ENCODE measurements at regions not wholly inside any gene's neighbourhood (a gene's known extent, or its start where the extent isn't known, plus 50 kb on each side); places are given as distances from the start of the nearest gene placed in this dataset.

GRCh38 chr7:68009716-68010115, 1013.1 kb downstream of the TYW1 start:
- Histone ChIP-seq H3K4me3 (ENCODE audit: insufficient read depth, low read depth, low read length) (no peak overlapping the region), H3K27me3 (ENCODE audit: control insufficient read depth, insufficient read depth, low read length) (no peaks in the 10 kb centered on the region)
- no peak for DNase-seq

GRCh38 chr7:68014031-68014736, 1017.6 kb downstream of the TYW1 start:
- Histone ChIP-seq H3K4me3 (ENCODE audit: insufficient read depth, low read depth, low read length) (no peak overlapping the region), H3K27me3 (ENCODE audit: control insufficient read depth, insufficient read depth, low read length) (peaks cover 7% of the 10 kb centered on the region), H3K36me3 (replicated peaks; ENCODE audit: control insufficient read depth, insufficient read depth, low read length) (no peaks in the 10 kb centered on the region)
- no peak for DNase-seq

More at GRCh38 chr7:68009716-68010115, 1013.1 kb downstream of the TYW1 start:
- no peaks in the 10 kb centered on the region for H3K36me3 ChIP-seq (replicated peaks; ENCODE audit: control insufficient read depth, insufficient read depth, low read length)

- Histone ChIP-seq H3K36me3 (replicated peaks; ENCODE audit: control insufficient read depth, insufficient read depth, low read length) (no peaks in the 10 kb centered on the region), H3K4me3 (ENCODE audit: insufficient read depth, low read depth, low read length) (no peak overlapping the region), H3K27me3 (ENCODE audit: control insufficient read depth, insufficient read depth, low read length) (peaks cover 7% of the 10 kb centered on the region)
- DNase-seq: peak; percentile 14
These were observed 1018.7 kb downstream of the TYW1 start for GRCh38 chr7:68015122-68015977.

- H3K27me3 ChIP-seq (ENCODE audit: control insufficient read depth, insufficient read depth, low read length): peaks cover 7% of the 10 kb centered on the region
- H3K4me3 ChIP-seq (ENCODE audit: insufficient read depth, low read depth, low read length): no peak overlapping the region
- no peaks in the 10 kb centered on the region for H3K36me3 ChIP-seq (replicated peaks; ENCODE audit: control insufficient read depth, insufficient read depth, low read length)
- DNase-seq: no peak
These were observed 1019.4 kb downstream of the TYW1 start for GRCh38 chr7:68015978-68016532.

- Histone ChIP-seq H3K36me3 (replicated peaks; ENCODE audit: control insufficient read depth, insufficient read depth, low read length) (no peaks in the 10 kb centered on the region), H3K27me3 (ENCODE audit: control insufficient read depth, insufficient read depth, low read length) (peaks cover 7% of the 10 kb centered on the region), H3K4me3 (ENCODE audit: insufficient read depth, low read depth, low read length) (no peak overlapping the region)
- DNase-seq: no peak
These were observed 1023.5 kb downstream of the TYW1 start for GRCh38 chr7:68020102-68020501.

GRCh38 chr7:68025369-68025768, 1028.7 kb downstream of the TYW1 start:
- H3K27me3 ChIP-seq (ENCODE audit: control insufficient read depth, insufficient read depth, low read length): no peaks in the 10 kb centered on the region
- no peaks in the 10 kb centered on the region for H3K36me3 ChIP-seq (replicated peaks; ENCODE audit: control insufficient read depth, insufficient read depth, low read length)
- H3K4me3 ChIP-seq (ENCODE audit: insufficient read depth, low read depth, low read length): no peak overlapping the region
- DNase-seq: no peak

GRCh38 chr7:68030530-68030929, 1033.9 kb downstream of the TYW1 start:
- DNase-seq: no peak
- Histone ChIP-seq H3K4me3 (ENCODE audit: insufficient read depth, low read depth, low read length) (no peak overlapping the region), H3K36me3 (replicated peaks; ENCODE audit: control insufficient read depth, insufficient read depth, low read length) (no peaks in the 10 kb centered on the region), H3K27me3 (ENCODE audit: control insufficient read depth, insufficient read depth, low read length) (no peaks in the 10 kb centered on the region)

- H3K36me3 ChIP-seq (replicated peaks; ENCODE audit: control insufficient read depth, insufficient read depth, low read length): no peaks in the 10 kb centered on the region
- no peak for DNase-seq
- H3K27me3 ChIP-seq (ENCODE audit: control insufficient read depth, insufficient read depth, low read length): no peaks in the 10 kb centered on the region
- no peak overlapping the region for H3K4me3 ChIP-seq (ENCODE audit: insufficient read depth, low read depth, low read length)
These were observed 1034.7 kb downstream of the TYW1 start for GRCh38 chr7:68031180-68031943.

GRCh38 chr7:68038621-68039314, 1042.1 kb downstream of the TYW1 start:
- Histone ChIP-seq H3K4me3 (ENCODE audit: insufficient read depth, low read depth, low read length) (no peak overlapping the region), H3K27me3 (ENCODE audit: control insufficient read depth, insufficient read depth, low read length) (no peaks in the 10 kb centered on the region), H3K36me3 (replicated peaks; ENCODE audit: control insufficient read depth, insufficient read depth, low read length) (no peaks in the 10 kb centered on the region)
- DNase-seq: no peak

- Histone ChIP-seq H3K4me3 (ENCODE audit: insufficient read depth, low read depth, low read length) (no peak overlapping the region), H3K27me3 (ENCODE audit: control insufficient read depth, insufficient read depth, low read length) (no peaks in the 10 kb centered on the region), H3K36me3 (replicated peaks; ENCODE audit: control insufficient read depth, insufficient read depth, low read length) (no peaks in the 10 kb centered on the region)
- DNase-seq: no peak
These were observed 1044.9 kb downstream of the TYW1 start for GRCh38 chr7:68041554-68041953.

GRCh38 chr7:68043546-68043945, 1046.9 kb downstream of the TYW1 start:
- DNase-seq: no peak
- Histone ChIP-seq H3K4me3 (ENCODE audit: insufficient read depth, low read depth, low read length) (no peak overlapping the region), H3K36me3 (replicated peaks; ENCODE audit: control insufficient read depth, insufficient read depth, low read length) (no peaks in the 10 kb centered on the region), H3K27me3 (ENCODE audit: control insufficient read depth, insufficient read depth, low read length) (no peaks in the 10 kb centered on the region)

- Histone ChIP-seq H3K36me3 (replicated peaks; ENCODE audit: control insufficient read depth, insufficient read depth, low read length) (no peaks in the 10 kb centered on the region), H3K4me3 (ENCODE audit: insufficient read depth, low read depth, low read length) (no peak overlapping the region), H3K27me3 (ENCODE audit: control insufficient read depth, insufficient read depth, low read length) (no peaks in the 10 kb centered on the region)
- DNase-seq: no peak
These were observed 1054.0 kb downstream of the TYW1 start for GRCh38 chr7:68050627-68051026.

GRCh38 chr7:68058014-68058413, 1061.4 kb downstream of the TYW1 start:
- H3K27me3 ChIP-seq (ENCODE audit: control insufficient read depth, insufficient read depth, low read length): no peaks in the 10 kb centered on the region
- no peaks in the 10 kb centered on the region for H3K36me3 ChIP-seq (replicated peaks; ENCODE audit: control insufficient read depth, insufficient read depth, low read length)
- no peak overlapping the region for H3K4me3 ChIP-seq (ENCODE audit: insufficient read depth, low read depth, low read length)
- DNase-seq: no peak

GRCh38 chr7:68063171-68063570, 1066.5 kb downstream of the TYW1 start:
- peak; percentile 49 for DNase-seq

More at GRCh38 chr7:68063171-68063570, 1066.5 kb downstream of the TYW1 start:
- Histone ChIP-seq H3K27me3 (ENCODE audit: control insufficient read depth, insufficient read depth, low read length) (no peaks in the 10 kb centered on the region), H3K36me3 (replicated peaks; ENCODE audit: control insufficient read depth, insufficient read depth, low read length) (no peaks in the 10 kb centered on the region), H3K4me3 (ENCODE audit: insufficient read depth, low read depth, low read length) (no peak overlapping the region)
